GM20000 (cell line): ENCODE measurements at regions not wholly inside any gene's neighbourhood (a gene's known extent, or its start where the extent isn't known, plus 50 kb on each side); places are given as distances from the start of the nearest gene placed in this dataset.
"Not testable (repeated sequence)": the region's sequence is repeated elsewhere in the genome, so short reads cannot be mapped to it uniquely, and the experiment has no call there.

ENCODE experiments used
- DNase-seq: peaks from one replicate; pipeline ENCODE4 v3.0.0; 2012; ENCODE audit warnings: low spot score
- CTCF ChIP-seq: IDR thresholded peaks from 2 replicates; pipeline ENCODE4 v1.5.1; 2012; ENCODE audit warnings: mild to moderate bottlenecking, control low read depth; ENCODE audit errors: extremely low read depth, missing control alignments

- DNase-seq: no peak
- no peak for TF ChIP-seq CTCF
Measured at GRCh38 chr16:8084302-8084701, 506.0 kb downstream of the TMEM114 start.

- no peak for TF ChIP-seq CTCF
- no peak for DNase-seq
Measured at GRCh38 chr16:8083560-8083959, 506.8 kb downstream of the TMEM114 start.

- no peak for DNase-seq
- TF ChIP-seq CTCF: no peak
Measured at GRCh38 chr16:8080817-8081216, 509.5 kb downstream of the TMEM114 start.

GRCh38 chr16:8075271-8075670, 515.0 kb downstream of the TMEM114 start:
- no peak for TF ChIP-seq CTCF
- no peak for DNase-seq

- no peak for TF ChIP-seq CTCF
Measured at GRCh38 chr16:8070506-8070905, 519.8 kb downstream of the TMEM114 start.

GRCh38 chr16:8068225-8068624, 522.1 kb downstream of the TMEM114 start:
- not testable (repeated sequence) for DNase-seq

More at GRCh38 chr16:8070506-8070905, 519.8 kb downstream of the TMEM114 start:
- no peak for DNase-seq

- DNase-seq: no peak
- no peak for TF ChIP-seq CTCF
Measured at GRCh38 chr16:8063159-8063558, 527.2 kb downstream of the TMEM114 start.

- no peak for DNase-seq
- no peak for TF ChIP-seq CTCF
Measured at GRCh38 chr16:8062677-8063076, 527.6 kb downstream of the TMEM114 start.
